ENCODE measurements at regions not wholly inside any gene's neighbourhood (a gene's known extent, or its start where the extent isn't known, plus 50 kb on each side); places are given as distances from the start of the nearest gene placed in this dataset.

DNA sequence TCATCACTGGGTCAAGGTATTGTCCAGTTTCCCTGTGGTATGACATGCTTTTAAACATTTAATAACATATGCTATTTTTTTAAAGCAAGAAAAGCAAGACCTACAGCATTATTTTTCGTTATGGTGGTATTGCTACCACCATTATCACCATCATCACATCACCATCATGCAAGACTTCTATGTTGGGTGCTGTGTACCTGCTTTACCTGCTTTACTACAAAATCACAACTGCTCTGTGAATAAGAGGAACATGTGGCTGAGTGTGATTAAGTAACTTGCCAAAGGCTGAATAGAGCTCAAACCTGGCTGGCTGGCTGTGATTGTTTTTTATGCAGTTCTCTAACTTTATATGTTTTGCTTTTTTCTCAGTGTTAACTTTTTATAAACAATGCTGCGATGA, 140.8 kb upstream of the CLINT1 start:
- no peaks in the 10 kb centered on the region for H3K27me3 ChIP-seq
- H3K9me3 ChIP-seq = no peaks in the 10 kb centered on the region
- H3K4me1 ChIP-seq = peaks cover 0 to 3% (median under 1%) of the 10 kb centered on the region in 4 donors
- H3K36me3 ChIP-seq = no peaks in the 10 kb centered on the region
- H3K4me3 ChIP-seq = no peak overlapping the region
- no peak overlapping the region for H3K27ac ChIP-seq
- 85 to 96% methylated on average over 2 of the region's 2 CpGs for WGBS, 2 donors
- ATAC-seq (ENCODE audit: low FRiP score in 2 of 2) (no peak), DNase-seq (no peak)
- TF ChIP-seq POLR2AphosphoS5 (IDR thresholded peaks at IDR 0.05) = no peak
- TF ChIP-seq EP300 (IDR thresholded peaks at IDR 0.05) = no peak
- no peak for TF ChIP-seq POLR2A (IDR thresholded peaks at IDR 0.05)
- TF ChIP-seq, protein P1, sequence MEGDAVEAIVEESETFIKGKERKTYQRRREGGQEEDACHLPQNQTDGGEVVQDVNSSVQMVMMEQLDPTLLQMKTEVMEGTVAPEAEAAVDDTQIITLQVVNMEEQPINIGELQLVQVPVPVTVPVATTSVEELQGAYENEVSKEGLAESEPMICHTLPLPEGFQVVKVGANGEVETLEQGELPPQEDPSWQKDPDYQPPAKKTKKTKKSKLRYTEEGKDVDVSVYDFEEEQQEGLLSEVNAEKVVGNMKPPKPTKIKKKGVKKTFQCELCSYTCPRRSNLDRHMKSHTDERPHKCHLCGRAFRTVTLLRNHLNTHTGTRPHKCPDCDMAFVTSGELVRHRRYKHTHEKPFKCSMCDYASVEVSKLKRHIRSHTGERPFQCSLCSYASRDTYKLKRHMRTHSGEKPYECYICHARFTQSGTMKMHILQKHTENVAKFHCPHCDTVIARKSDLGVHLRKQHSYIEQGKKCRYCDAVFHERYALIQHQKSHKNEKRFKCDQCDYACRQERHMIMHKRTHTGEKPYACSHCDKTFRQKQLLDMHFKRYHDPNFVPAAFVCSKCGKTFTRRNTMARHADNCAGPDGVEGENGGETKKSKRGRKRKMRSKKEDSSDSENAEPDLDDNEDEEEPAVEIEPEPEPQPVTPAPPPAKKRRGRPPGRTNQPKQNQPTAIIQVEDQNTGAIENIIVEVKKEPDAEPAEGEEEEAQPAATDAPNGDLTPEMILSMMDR (IDR thresholded peaks at IDR 0.05) = no peak

DNA sequence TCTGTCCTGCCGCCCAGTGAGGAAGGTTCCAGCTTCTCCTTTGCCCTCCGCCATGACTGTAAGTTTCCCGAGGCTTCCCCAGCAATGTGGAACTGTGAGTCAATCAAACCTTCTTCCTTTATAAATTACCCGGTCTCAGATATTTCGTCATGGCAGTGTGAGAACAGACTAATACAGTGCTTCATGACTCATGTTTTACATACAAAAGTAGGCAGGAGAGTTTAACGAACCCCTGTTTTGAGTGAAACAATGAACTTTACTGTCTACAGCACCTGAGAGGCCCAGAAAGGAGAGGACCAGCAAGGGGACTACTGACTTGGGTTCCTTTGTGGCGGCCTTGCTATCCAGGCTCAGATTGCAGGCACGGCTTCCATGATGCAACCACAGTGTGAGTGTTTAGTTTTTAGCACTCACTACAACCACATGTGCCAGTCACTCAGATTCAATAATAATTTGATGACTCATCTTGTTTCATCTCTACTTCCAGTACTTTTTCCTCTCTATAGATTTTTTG, 139.1 kb upstream of the CLINT1 start:
- H3K9me3 ChIP-seq = no peaks in the 10 kb centered on the region
- 74 to 84% methylated on average over 8 of the region's 8 CpGs for WGBS, 2 donors
- no peaks in the 10 kb centered on the region for H3K36me3 ChIP-seq
- ATAC-seq (ENCODE audit: low FRiP score in 2 of 2) (no peak), DNase-seq (no peak)
- TF ChIP-seq POLR2A (IDR thresholded peaks at IDR 0.05) = no peak
- TF ChIP-seq, protein P1 (IDR thresholded peaks at IDR 0.05) = no peak
- no peak for TF ChIP-seq EP300 (IDR thresholded peaks at IDR 0.05)
- TF ChIP-seq POLR2AphosphoS5 (IDR thresholded peaks at IDR 0.05) = no peak
- no peaks in the 10 kb centered on the region for H3K27me3 ChIP-seq
- no peak overlapping the region for H3K4me3 ChIP-seq
- no peak overlapping the region for H3K27ac ChIP-seq
- peaks cover 0 to 10% (median 2%) of the 10 kb centered on the region in 4 donors for H3K4me1 ChIP-seq

DNA sequence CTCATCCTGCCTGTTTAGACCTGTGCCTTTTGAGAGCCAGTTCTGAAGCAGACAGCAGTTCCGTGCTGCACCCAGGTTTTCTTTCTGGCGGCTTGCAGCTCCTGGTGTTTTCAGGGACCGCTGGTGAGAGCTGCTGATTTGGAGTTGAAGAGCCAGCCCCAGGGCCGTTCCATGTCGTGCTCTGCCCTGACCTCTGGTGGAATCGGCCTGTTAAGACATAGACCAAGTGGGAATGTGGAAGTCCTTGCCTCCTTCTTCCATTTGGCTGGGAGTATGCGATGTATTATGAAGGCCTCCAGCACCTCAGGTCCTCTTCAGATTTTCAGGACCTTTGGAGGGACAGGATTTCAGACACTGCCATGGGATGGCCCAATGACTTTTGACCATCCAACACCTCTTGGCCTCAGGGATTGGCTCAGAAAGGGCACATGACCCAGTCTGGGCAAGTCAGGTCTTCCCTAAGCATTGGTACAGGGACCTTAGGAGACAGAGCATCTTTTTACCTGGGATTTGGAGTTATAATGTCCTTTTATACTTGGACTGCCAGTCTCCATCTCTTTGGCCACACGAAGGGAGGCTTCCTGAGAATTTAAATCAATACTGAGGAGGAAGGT, 136.1 kb upstream of the CLINT1 start:
- no peak overlapping the region for H3K4me3 ChIP-seq

DNA sequence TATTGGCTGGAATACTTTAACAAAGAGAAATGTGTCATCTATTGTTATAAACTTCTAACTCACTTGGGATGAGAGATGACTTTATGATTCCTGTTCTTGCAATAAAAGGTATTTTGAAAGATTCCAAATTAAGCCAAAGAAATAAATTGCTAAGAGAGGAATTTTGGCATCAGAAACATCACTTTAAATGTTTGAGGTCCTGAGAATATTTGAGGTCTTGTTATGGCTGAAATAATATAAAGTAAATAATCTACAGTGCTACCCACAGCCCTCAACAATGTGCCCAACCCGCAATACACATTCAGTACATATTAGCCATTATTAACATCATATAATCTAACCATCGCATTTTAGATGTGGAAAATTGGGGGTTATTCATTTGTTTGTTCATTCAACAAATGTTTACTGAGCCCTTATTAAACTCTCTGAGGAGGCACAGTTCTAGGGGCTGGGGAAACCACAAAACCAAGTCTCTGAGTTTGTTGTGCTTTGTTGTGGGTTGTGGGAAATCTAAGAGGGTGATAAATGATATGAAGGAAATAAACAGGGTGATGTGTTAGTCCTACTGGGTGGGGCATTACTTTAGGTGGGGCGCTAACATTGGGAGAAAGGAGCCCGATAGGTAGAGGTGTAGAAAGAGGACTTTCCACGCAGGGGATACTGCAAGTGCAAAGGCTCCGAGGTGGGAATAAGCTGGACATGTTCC, 135.2 kb upstream of the CLINT1 start:
- H3K4me1 ChIP-seq = peaks cover 0 to 10% (median 2%) of the 10 kb centered on the region in 4 donors
- H3K27me3 ChIP-seq = no peaks in the 10 kb centered on the region
- DNase-seq = no peak
- no peaks in the 10 kb centered on the region for H3K9me3 ChIP-seq
- H3K27ac ChIP-seq = no peak overlapping the region
- peak; percentile 13 to 51 for ATAC-seq (ENCODE audit: low FRiP score in 2 of 2)
- H3K4me3 ChIP-seq = no peak overlapping the region
- no peaks in the 10 kb centered on the region for H3K36me3 ChIP-seq
- TF ChIP-seq POLR2AphosphoS5 (IDR thresholded peaks at IDR 0.05) (no peak), POLR2A (IDR thresholded peaks at IDR 0.05) (no peak)
- 66 to 71% methylated on average over 6 of the region's 6 CpGs for WGBS, 2 donors

More for the DNA sequence above, 136.1 kb upstream of the CLINT1 start:
- H3K36me3 ChIP-seq = no peaks in the 10 kb centered on the region
- no peak for TF ChIP-seq POLR2A (IDR thresholded peaks at IDR 0.05)
- TF ChIP-seq, protein P1 (IDR thresholded peaks at IDR 0.05) = peak; percentile 51 to 79 (median 68)
- TF ChIP-seq POLR2AphosphoS5 (IDR thresholded peaks at IDR 0.05) = no peak
- no peak overlapping the region for H3K27ac ChIP-seq
- 19 to 28% methylated on average over 4 to 8 of the region's 8 CpGs for WGBS, 2 donors
- H3K9me3 ChIP-seq = no peaks in the 10 kb centered on the region
- ATAC-seq (ENCODE audit: low FRiP score in 2 of 2) (peak; percentile 94 to 95), DNase-seq (peak in 1 of 2 donors; percentile 76)
- H3K4me1 ChIP-seq = peaks cover 0 to 10% (median 2%) of the 10 kb centered on the region in 4 donors
- H3K27me3 ChIP-seq = no peaks in the 10 kb centered on the region

DNA sequence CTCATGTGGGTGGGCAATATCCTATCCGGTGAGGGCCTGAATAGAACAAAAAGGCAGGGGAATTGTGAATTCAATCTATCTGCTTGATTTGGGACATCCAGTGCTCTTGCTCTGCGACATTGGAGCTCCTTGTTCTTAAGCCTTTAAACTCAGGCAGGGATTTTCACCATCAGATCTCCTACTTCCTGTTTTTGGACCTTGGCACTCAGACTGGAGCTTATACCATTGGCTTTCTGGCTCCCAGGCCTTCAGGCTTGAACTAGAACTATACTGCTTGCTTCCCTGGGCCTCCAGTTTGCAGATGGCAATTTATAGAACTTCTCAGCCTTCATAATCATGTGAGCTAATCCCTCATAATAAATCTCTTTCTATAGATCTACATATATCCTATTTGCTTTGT, 134.3 kb upstream of the CLINT1 start:
- H3K36me3 ChIP-seq = no peaks in the 10 kb centered on the region
- DNase-seq (no peak), ATAC-seq (ENCODE audit: low FRiP score in 2 of 2) (no peak)
- H3K9me3 ChIP-seq = no peaks in the 10 kb centered on the region
- H3K4me1 ChIP-seq = peaks cover 0 to 10% (median 2%) of the 10 kb centered on the region in 4 donors
- TF ChIP-seq POLR2AphosphoS5 (IDR thresholded peaks at IDR 0.05) = no peak
- no peak for TF ChIP-seq EP300 (IDR thresholded peaks at IDR 0.05)
- TF ChIP-seq POLR2A (IDR thresholded peaks at IDR 0.05) = no peak
- TF ChIP-seq, protein P1 (IDR thresholded peaks at IDR 0.05) = no peak
- no peak overlapping the region for H3K4me3 ChIP-seq
- no peak overlapping the region for H3K27ac ChIP-seq
- 87 to 93% methylated on average over 2 of the region's 2 CpGs for WGBS, 2 donors
- H3K27me3 ChIP-seq = no peaks in the 10 kb centered on the region
